PC-9 (cell line): ENCODE measurements at regions not wholly inside any gene's neighbourhood (a gene's known extent, or its start where the extent isn't known, plus 50 kb on each side); places are given as distances from the start of the nearest gene placed in this dataset.

ENCODE experiments used
- BruUV-seq: library from RNA; stranded (reverse); fragments of 400-500 nt; replicated peaks from 2 replicates; lab custom pipeline; 2021; lab: Mats Ljungman, UMichigan
- CTCF ChIA-PET: fragments of 300-600 bp; sonication (Branson Sonifier 250); formaldehyde crosslinking; loops from one replicate; lab custom pipeline; 2022; ENCODE audit warnings: antibody characterized with exemption; lab: Charles Lee
- POLR2A ChIA-PET: fragments of 300-600 bp; sonication (Branson Sonifier 250); formaldehyde crosslinking; loops from one replicate; lab custom pipeline; 2022; ENCODE audit warnings: antibody characterized with exemption; ENCODE audit not compliant: unreplicated experiment; lab: Charles Lee
- DNase-seq, 2 experiments: peaks; one replicate each; pipeline versions ENCODE4 v3.0.0 to v3.0.0-alpha.2; 2015 to 2022; ENCODE audit warnings: mixed read lengths in 1 of 2
- H2AFZ ChIP-seq: fragments of 200-600 bp; sonication (generic); 2 replicates; pipeline ENCODE4 v1.8.1; 2017; ENCODE audit warnings: antibody characterized with exemption
- H3F3A ChIP-seq: fragments of 200-600 bp; sonication (generic); 2 replicates; pipeline ENCODE4 v1.8.1; 2017; ENCODE audit warnings: antibody characterized with exemption, mild to moderate bottlenecking, low read depth; ENCODE audit not compliant: insufficient read depth
- H3K27ac ChIP-seq: fragments of 200-600 bp; sonication (generic); 2 replicates; pipeline ENCODE4 v1.6.1; 2016; ENCODE audit warnings: mixed run types
- H3K27me3 ChIP-seq: fragments of 200-600 bp; sonication (generic); 2 replicates; pipeline ENCODE4 v1.6.1; 2016; ENCODE audit warnings: low read depth, mixed run types; ENCODE audit not compliant: insufficient read depth
- H3K36me3 ChIP-seq: fragments of 200-600 bp; sonication (generic); 2 replicates; pipeline ENCODE4 v1.6.1; 2016; ENCODE audit warnings: low read depth, mixed run types
- H3K4me1 ChIP-seq: fragments of 200-600 bp; sonication (generic); replicated peaks from 2 replicates; pipeline ENCODE4 v1.6.1; 2016; ENCODE audit warnings: mixed run types; ENCODE audit not compliant: insufficient read depth
- H3K4me2 ChIP-seq: fragments of 200-600 bp; sonication (generic); 2 replicates; pipeline ENCODE4 v1.6.1; 2017; ENCODE audit warnings: mixed run types
- H3K4me3 ChIP-seq: fragments of 200-600 bp; sonication (generic); 2 replicates; pipeline ENCODE4 v1.6.1; 2016; ENCODE audit warnings: mixed run types
- H3K79me2 ChIP-seq: fragments of 200-600 bp; sonication (generic); 2 replicates; pipeline ENCODE4 v1.6.1; 2017; ENCODE audit warnings: low read depth, mixed run types
- H3K9me2 ChIP-seq: fragments of 200-600 bp; sonication (generic); 2 replicates; pipeline ENCODE4 v1.8.1; 2017; ENCODE audit warnings: mild to moderate bottlenecking; ENCODE audit not compliant: insufficient read depth
- H3K9me3 ChIP-seq: fragments of 200-600 bp; sonication (generic); 2 replicates; pipeline ENCODE4 v1.8.1; 2016; ENCODE audit warnings: low read depth; ENCODE audit not compliant: insufficient read depth
- H4K20me1 ChIP-seq: fragments of 200-600 bp; sonication (generic); 2 replicates; pipeline ENCODE4 v1.8.1; 2017; ENCODE audit not compliant: insufficient read depth
- EZH2 ChIP-seq: fragments of 200-600 bp; sonication (generic); IDR thresholded peaks from 2 replicates; pipeline ENCODE4 v1.8.0; 2017; ENCODE audit warnings: antibody characterized with exemption, low read depth
- intact Hi-C: fragments of 100-400 bp; cut with micrococcal nuclease; formaldehyde crosslinking; loops from one replicate; pipeline ENCODE4 v1.10.0; 2022; ENCODE audit not compliant: unreplicated experiment
- TF ChIP-seq, protein P1 (sequence below): fragments of 200-600 bp; sonication (generic); conservative IDR thresholded peaks from 2 replicates; pipeline ENCODE4 v1.6.1; 2017; ENCODE audit warnings: mixed run types, antibody characterized with exemption, mild to moderate bottlenecking, moderate library complexity

DNA sequence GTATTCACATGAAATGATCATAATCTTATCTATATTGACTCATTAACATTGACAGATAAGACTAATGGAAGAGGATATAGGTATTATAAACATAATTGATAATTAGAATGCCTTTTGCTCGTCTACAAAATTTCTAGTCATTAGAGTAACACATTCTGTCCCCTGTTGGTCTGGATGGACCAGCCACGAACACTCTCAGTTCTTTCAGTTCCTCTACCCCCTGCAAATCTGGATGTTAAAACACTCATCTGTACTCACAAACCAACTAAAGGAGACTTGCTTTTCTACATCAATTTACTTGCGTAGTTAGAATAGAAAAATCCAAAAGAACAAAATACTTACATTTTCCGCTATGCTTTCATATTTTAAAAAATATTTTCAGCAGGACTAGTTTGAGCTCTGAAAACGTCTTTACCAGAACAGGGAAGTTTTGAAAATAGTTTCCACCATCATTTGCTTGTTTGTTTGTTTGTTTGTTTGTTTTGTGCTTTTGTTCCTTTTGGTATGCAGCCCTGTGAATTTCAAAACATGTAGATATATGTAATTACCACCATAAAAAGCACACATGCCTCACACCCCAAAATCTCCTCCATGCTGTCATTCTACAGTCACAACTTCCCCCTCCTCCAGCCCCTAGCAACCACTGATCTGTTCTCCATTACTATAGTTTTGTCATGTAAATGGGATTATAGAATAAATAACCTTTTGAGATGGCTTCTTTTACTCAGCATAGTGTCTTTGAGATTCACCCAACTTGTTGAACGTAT is 103.8 kb downstream of the FZD1 start:
- intact Hi-C loops, result no loop called here
- ChIA-PET CTCF (no interaction called here), POLR2A (no interaction called here)
- no TSS peak for BruUV-seq
- no peak for TF ChIP-seq EZH2
- TF ChIP-seq, protein P1, sequence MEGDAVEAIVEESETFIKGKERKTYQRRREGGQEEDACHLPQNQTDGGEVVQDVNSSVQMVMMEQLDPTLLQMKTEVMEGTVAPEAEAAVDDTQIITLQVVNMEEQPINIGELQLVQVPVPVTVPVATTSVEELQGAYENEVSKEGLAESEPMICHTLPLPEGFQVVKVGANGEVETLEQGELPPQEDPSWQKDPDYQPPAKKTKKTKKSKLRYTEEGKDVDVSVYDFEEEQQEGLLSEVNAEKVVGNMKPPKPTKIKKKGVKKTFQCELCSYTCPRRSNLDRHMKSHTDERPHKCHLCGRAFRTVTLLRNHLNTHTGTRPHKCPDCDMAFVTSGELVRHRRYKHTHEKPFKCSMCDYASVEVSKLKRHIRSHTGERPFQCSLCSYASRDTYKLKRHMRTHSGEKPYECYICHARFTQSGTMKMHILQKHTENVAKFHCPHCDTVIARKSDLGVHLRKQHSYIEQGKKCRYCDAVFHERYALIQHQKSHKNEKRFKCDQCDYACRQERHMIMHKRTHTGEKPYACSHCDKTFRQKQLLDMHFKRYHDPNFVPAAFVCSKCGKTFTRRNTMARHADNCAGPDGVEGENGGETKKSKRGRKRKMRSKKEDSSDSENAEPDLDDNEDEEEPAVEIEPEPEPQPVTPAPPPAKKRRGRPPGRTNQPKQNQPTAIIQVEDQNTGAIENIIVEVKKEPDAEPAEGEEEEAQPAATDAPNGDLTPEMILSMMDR, result no peak
- Histone ChIP-seq H3K9me2 (no peaks in the 10 kb centered on the region; the same call in none of the 2 replicates), H2AFZ (no peak overlapping the region), H3K4me3 (no peak overlapping the region), H3K4me2 (no peak overlapping the region), H3F3A (no peaks in the 10 kb centered on the region), H3K27me3 (no peaks in the 10 kb centered on the region), H3K27ac (no peak overlapping the region), H3K4me1 (no peaks in the 10 kb centered on the region), H3K9me3 (no peaks in the 10 kb centered on the region), H4K20me1 (no peaks in the 10 kb centered on the region), H3K36me3 (no peaks in the 10 kb centered on the region), H3K79me2 (no peaks in the 10 kb centered on the region)
- no peak for DNase-seq

- ChIA-PET POLR2A (no interaction called here), CTCF (no interaction called here)
- Histone ChIP-seq H3K79me2 (no peaks in the 10 kb centered on the region), H3K4me2 (no peak overlapping the region), H3K9me3 (no peaks in the 10 kb centered on the region), H2AFZ (no peak overlapping the region), H3K4me3 (no peak overlapping the region), H3F3A (no peaks in the 10 kb centered on the region), H3K27me3 (no peaks in the 10 kb centered on the region), H3K27ac (no peak overlapping the region), H3K9me2 (no peaks in the 10 kb centered on the region; the same call in 1 of the 2 replicates), H3K36me3 (no peaks in the 10 kb centered on the region), H4K20me1 (no peaks in the 10 kb centered on the region), H3K4me1 (no peaks in the 10 kb centered on the region)
- no TSS peak for BruUV-seq
- intact Hi-C loops, result no loop called here
- DNase-seq, result no peak
- TF ChIP-seq, protein P1, result no peak
- TF ChIP-seq EZH2, result no peak
These were observed 108.1 kb downstream of the FZD1 start for GRCh38 chr7:91372323-91372722.

DNA sequence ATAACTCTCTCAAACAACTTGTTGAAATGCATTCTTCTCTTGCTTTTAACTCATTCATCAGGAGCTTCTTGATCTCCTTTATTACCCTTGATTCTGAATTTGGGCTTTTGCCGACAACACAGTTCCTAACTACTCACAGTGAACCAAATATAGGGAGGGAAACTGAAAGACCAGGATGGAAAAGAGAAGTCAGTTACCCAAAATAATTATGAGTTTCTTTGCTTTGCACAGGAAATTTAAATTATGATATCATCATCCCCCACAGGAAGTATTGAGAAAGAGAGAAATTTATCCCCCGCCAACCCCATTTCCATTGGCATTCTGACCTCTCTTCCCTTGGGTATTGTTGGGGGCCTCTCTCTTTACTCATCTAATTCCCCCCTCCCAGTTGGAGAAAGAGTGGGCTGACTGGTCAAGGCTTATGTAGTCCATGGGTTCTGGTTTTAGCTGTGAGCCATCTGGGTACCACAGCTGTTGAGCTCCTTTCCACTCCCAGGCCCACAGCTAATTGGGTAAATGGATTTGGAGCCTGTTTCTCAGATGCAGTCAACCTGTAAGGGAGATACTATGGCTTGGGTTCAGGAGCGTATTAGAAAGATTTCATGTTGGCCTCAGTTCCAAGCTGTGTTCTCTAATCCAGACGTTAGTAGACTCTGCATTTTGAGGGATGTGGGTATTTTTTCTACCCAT is 109.0 kb downstream of the FZD1 start:
- Histone ChIP-seq H3K9me3 (no peaks in the 10 kb centered on the region), H3K4me3 (no peak overlapping the region), H3F3A (no peaks in the 10 kb centered on the region), H3K79me2 (no peaks in the 10 kb centered on the region), H3K27ac (no peak overlapping the region), H2AFZ (no peak overlapping the region), H3K9me2 (no peaks in the 10 kb centered on the region; the same call in 1 of the 2 replicates), H3K4me1 (no peaks in the 10 kb centered on the region), H3K36me3 (no peaks in the 10 kb centered on the region), H3K4me2 (no peak overlapping the region), H4K20me1 (no peaks in the 10 kb centered on the region), H3K27me3 (no peaks in the 10 kb centered on the region)
- TF ChIP-seq, protein P1, result no peak
- no peak for TF ChIP-seq EZH2
- intact Hi-C loops, result no loop called here
- DNase-seq, result no peak
- ChIA-PET POLR2A (no interaction called here), CTCF (no interaction called here)
- BruUV-seq, result no TSS peak
